RWPE2 (cell line): ENCODE measurements at regions not wholly inside any gene's neighbourhood (a gene's known extent, or its start where the extent isn't known, plus 50 kb on each side); places are given as distances from the start of the nearest gene placed in this dataset.
"Not testable (repeated sequence)": the region's sequence is repeated elsewhere in the genome, so short reads cannot be mapped to it uniquely, and the experiment has no call there.

Experiments
- ATAC-seq: fragments of 200-7000 bp; cut with Tn5 transposase; 3 replicates; pipeline ENCODE4 v1.9.1; 2021; ENCODE audit warnings: low read depth
- DNase-seq: peaks from one replicate; pipeline ENCODE4 v3.0.0-alpha.2; 2020; ENCODE audit warnings: low spot score
- H3K27ac ChIP-seq: fragments of 450-650 bp; 2 replicates; pipeline ENCODE4 v1.5.1; 2017; ENCODE audit warnings: mild to moderate bottlenecking; ENCODE audit not compliant: poor library complexity, severe bottlenecking
- H3K27me3 ChIP-seq: fragments of 250-450 bp; sonication (Bioruptor Pico); 2 replicates; pipeline ENCODE4 v1.5.1; 2021; ENCODE audit warnings: mild to moderate bottlenecking, moderate library complexity; ENCODE audit not compliant: insufficient read depth, poor library complexity, severe bottlenecking
- H3K36me3 ChIP-seq: fragments of 250-450 bp; sonication (Bioruptor Pico); 2 replicates; pipeline ENCODE4 v1.5.1; 2020; ENCODE audit warnings: low read depth, mild to moderate bottlenecking, moderate library complexity
- H3K4me1 ChIP-seq: fragments of 250-450 bp; sonication (Bioruptor Pico); 2 replicates; pipeline ENCODE4 v1.5.1; 2021; ENCODE audit warnings: mild to moderate bottlenecking, moderate library complexity; ENCODE audit not compliant: insufficient read depth, poor library complexity, severe bottlenecking
- H3K4me3 ChIP-seq: fragments of 250-450 bp; sonication (Bioruptor Pico); 2 replicates; pipeline ENCODE4 v1.5.1; 2021; ENCODE audit warnings: mild to moderate bottlenecking, moderate library complexity; ENCODE audit not compliant: severe bottlenecking
- H3K9me3 ChIP-seq: fragments of 250-450 bp; sonication (Bioruptor Pico); 2 replicates; pipeline ENCODE4 v1.5.1; 2021; ENCODE audit warnings: mild to moderate bottlenecking, moderate library complexity; ENCODE audit not compliant: severe bottlenecking
- CTCF ChIP-seq: fragments of 450-650 bp; IDR thresholded peaks from one replicate; pipeline ENCODE4 v1.5.1; 2017; ENCODE audit warnings: mild to moderate bottlenecking, moderate library complexity; ENCODE audit not compliant: poor library complexity, severe bottlenecking

GRCh38 chr7:69245646-69246045, 352.6 kb upstream of the AUTS2 start:
- H3K4me3 ChIP-seq: no peak overlapping the region
- DNase-seq (no peak), ATAC-seq (no peak)
- H3K36me3 ChIP-seq: no peaks in the 10 kb centered on the region
- no peaks in the 10 kb centered on the region for H3K4me1 ChIP-seq
- no peak for TF ChIP-seq CTCF
- no peaks in the 10 kb centered on the region for H3K9me3 ChIP-seq
- H3K27ac ChIP-seq: no peak overlapping the region
- H3K27me3 ChIP-seq: no peaks in the 10 kb centered on the region

- no peak for TF ChIP-seq CTCF
- Histone ChIP-seq H3K27ac (no peak overlapping the region), H3K4me1 (no peaks in the 10 kb centered on the region), H3K9me3 (no peaks in the 10 kb centered on the region), H3K27me3 (no peaks in the 10 kb centered on the region), H3K36me3 (no peaks in the 10 kb centered on the region), H3K4me3 (no peak overlapping the region)
- DNase-seq: no peak
- ATAC-seq: no peak
Observed at GRCh38 chr7:69246758-69247157, 351.5 kb upstream of the AUTS2 start.

- H3K36me3 ChIP-seq, H3K4me1 ChIP-seq, H3K9me3 ChIP-seq, H3K27me3 ChIP-seq, H3K27ac ChIP-seq, DNase-seq, H3K4me3 ChIP-seq, ATAC-seq: not testable (repeated sequence)
Observed at GRCh38 chr7:69248382-69248828, 349.9 kb upstream of the AUTS2 start.

GRCh38 chr7:69250958-69251357, 347.3 kb upstream of the AUTS2 start:
- Histone ChIP-seq H3K4me3 (no peak overlapping the region), H3K36me3 (no peaks in the 10 kb centered on the region), H3K27me3 (no peaks in the 10 kb centered on the region), H3K27ac (no peak overlapping the region), H3K4me1 (no peaks in the 10 kb centered on the region), H3K9me3 (no peaks in the 10 kb centered on the region)
- ATAC-seq: no peak
- DNase-seq: no peak
- no peak for TF ChIP-seq CTCF

- H3K4me3 ChIP-seq: no peak overlapping the region
- H3K9me3 ChIP-seq: no peaks in the 10 kb centered on the region
- H3K27ac ChIP-seq: no peak overlapping the region
- no peaks in the 10 kb centered on the region for H3K4me1 ChIP-seq
- ATAC-seq (no peak), DNase-seq (no peak)
- H3K36me3 ChIP-seq: no peaks in the 10 kb centered on the region
- no peak for TF ChIP-seq CTCF
- H3K27me3 ChIP-seq: no peaks in the 10 kb centered on the region
Observed at GRCh38 chr7:69254643-69255042, 343.6 kb upstream of the AUTS2 start.

GRCh38 chr7:69256634-69257081, 341.6 kb upstream of the AUTS2 start:
- H3K9me3 ChIP-seq: no peaks in the 10 kb centered on the region
- no peak for TF ChIP-seq CTCF
- no peaks in the 10 kb centered on the region for H3K27me3 ChIP-seq
- H3K4me1 ChIP-seq: no peaks in the 10 kb centered on the region
- H3K27ac ChIP-seq: no peak overlapping the region
- no peaks in the 10 kb centered on the region for H3K36me3 ChIP-seq
- ATAC-seq (no peak), DNase-seq (no peak)
- no peak overlapping the region for H3K4me3 ChIP-seq
